ENCODE measurements at regions not wholly inside any gene's neighbourhood (a gene's known extent, or its start where the extent isn't known, plus 50 kb on each side); places are given as distances from the start of the nearest gene placed in this dataset.

DNA sequence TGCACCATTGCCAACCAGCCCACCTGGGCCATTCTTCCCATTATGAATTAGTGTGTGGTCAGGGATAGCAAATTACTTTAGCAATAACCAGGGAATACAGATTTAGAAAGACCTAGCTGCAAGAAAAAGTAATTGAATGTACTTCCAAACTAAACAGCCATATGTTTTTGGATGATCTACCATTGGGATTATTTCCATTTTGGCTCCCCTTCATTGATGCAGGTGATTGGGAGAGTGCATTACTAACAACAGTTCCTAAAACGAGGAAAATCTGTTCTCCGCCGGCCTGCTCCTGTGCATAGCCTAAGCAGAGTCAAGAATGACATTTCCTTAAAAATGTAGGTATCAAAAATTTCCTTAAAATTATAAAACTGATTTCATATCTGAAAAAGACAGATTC, 58.5 kb downstream of the MAIP1 start:
- no peak for DNase-seq (ENCODE audit: low read depth)
- Histone ChIP-seq H3K9ac (ENCODE audit: low read length) (no peak overlapping the region), H3K4me1 (ENCODE audit: control insufficient read depth, insufficient read depth, low read length) (no peaks in the 10 kb centered on the region), H3K36me3 (ENCODE audit: control insufficient read depth, insufficient read depth, low read length, severe bottlenecking) (no peaks in the 10 kb centered on the region), H3K27me3 (replicated peaks; ENCODE audit: control insufficient read depth, insufficient read depth, low read length) (no peaks in the 10 kb centered on the region), H3K9me3 (ENCODE audit: control insufficient read depth, low read length) (peaks cover 4% of the 10 kb centered on the region), H3K4me3 (ENCODE audit: low read length) (no peak overlapping the region)

DNA sequence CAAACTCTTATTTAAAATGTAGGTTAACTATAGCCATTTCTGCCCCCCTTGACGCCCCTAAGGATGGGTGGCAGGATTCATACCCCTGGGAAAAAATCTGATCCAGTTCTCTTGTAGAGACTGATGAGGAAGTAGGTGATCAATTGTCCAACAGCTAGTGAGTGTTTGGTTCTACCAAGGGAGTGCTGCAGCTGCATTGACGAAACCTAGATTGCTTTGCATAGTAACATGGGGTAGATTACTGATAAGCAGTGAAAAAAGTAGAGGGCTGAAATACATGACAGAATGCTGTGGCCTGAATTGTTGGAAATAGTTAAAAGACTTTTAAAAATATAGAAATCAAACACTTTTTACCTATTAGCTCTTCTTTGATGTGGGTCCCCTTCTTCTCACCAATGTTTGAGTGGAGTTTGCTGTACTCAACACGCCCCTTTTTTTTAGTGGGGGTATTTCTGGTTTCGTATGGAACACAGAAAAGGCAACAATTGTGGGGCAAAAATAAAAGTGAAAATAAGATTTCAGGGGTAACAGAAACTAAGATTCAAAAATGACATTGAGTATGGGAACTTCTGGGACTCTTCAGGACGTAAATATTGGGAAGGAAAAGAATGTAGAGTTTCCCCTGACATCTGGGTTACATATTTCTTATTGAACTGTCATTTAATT, 66.2 kb downstream of the MAIP1 start:
- Histone ChIP-seq H3K9me3 (ENCODE audit: control insufficient read depth, low read length) (peaks cover 5% of the 10 kb centered on the region), H3K36me3 (ENCODE audit: control insufficient read depth, insufficient read depth, low read length, severe bottlenecking) (no peaks in the 10 kb centered on the region), H3K27me3 (replicated peaks; ENCODE audit: control insufficient read depth, insufficient read depth, low read length) (no peaks in the 10 kb centered on the region), H3K4me1 (ENCODE audit: control insufficient read depth, insufficient read depth, low read length) (no peaks in the 10 kb centered on the region), H3K9ac (ENCODE audit: low read length) (no peak overlapping the region), H3K4me3 (ENCODE audit: low read length) (no peak overlapping the region)
- DNase-seq (ENCODE audit: low read depth) = no peak

DNA sequence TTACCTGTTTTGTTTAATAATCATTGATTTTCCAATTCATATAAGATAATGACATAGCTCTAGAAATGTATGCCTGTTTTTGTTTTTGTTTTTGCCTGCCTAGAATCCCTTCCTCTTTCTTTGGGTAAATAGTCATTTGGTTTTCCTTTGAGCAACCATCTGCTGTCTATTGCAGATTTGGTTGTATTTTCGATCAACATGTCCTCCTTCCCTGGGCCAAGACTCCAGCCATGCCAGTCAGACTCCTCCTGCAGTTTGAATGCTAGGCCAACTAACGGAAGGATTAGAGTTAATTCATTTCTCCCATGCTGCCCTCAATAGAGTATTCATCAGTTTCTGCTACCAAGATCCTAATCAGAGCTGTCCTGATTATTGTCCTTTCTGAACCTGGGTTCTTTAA, 67.1 kb downstream of the MAIP1 start:
- Histone ChIP-seq H3K4me1 (ENCODE audit: control insufficient read depth, insufficient read depth, low read length) (no peaks in the 10 kb centered on the region), H3K36me3 (ENCODE audit: control insufficient read depth, insufficient read depth, low read length, severe bottlenecking) (no peaks in the 10 kb centered on the region), H3K4me3 (ENCODE audit: low read length) (no peak overlapping the region), H3K9me3 (ENCODE audit: control insufficient read depth, low read length) (peaks cover 5% of the 10 kb centered on the region), H3K9ac (ENCODE audit: low read length) (no peak overlapping the region), H3K27me3 (replicated peaks; ENCODE audit: control insufficient read depth, insufficient read depth, low read length) (no peaks in the 10 kb centered on the region)
- no peak for DNase-seq (ENCODE audit: low read depth)

DNA sequence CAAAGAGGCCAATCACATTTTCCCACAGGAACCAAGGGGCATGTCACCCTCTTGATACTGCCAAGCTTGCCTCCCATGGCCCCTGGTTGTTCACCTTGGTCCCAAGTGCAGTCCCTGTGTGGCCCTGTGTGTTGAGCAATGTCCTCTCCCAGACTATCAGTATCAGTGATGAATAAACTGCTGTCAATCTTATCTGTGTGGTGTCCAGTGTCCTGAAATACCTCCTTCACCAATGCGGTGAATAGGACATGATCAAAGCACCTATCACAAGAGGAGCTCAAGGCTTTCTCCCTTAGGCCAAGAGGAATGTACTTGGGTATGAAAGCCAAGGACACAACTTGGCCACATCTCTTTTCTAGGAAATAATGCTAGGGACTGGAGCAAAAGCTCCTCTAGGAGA, 68.2 kb downstream of the MAIP1 start:
- no peak for DNase-seq (ENCODE audit: low read depth)
- Histone ChIP-seq H3K27me3 (replicated peaks; ENCODE audit: control insufficient read depth, insufficient read depth, low read length) (no peaks in the 10 kb centered on the region), H3K4me1 (ENCODE audit: control insufficient read depth, insufficient read depth, low read length) (no peaks in the 10 kb centered on the region), H3K9me3 (ENCODE audit: control insufficient read depth, low read length) (peaks cover 5% of the 10 kb centered on the region), H3K9ac (ENCODE audit: low read length) (no peak overlapping the region), H3K4me3 (ENCODE audit: low read length) (no peak overlapping the region), H3K36me3 (ENCODE audit: control insufficient read depth, insufficient read depth, low read length, severe bottlenecking) (no peaks in the 10 kb centered on the region)

DNA sequence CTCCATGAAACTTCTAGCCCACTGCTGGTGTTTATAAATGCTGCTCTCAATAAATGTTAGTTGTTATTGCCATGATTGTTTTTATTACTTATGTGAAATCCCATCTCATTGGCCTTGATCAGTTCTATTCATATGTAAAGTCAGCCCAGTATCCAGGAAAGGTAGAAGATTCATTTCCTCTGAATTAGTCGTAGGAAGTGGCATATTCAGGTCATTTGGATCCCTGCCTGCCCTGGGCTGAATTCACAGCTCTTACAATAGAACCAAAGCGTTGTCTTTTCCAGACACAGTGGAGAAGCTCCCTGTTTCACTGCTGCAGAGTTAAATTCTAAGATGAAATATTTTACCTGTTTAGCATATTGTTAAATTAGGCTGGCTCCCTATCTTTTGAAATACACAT, 70.3 kb downstream of the MAIP1 start:
- H3K36me3 ChIP-seq (ENCODE audit: control insufficient read depth, insufficient read depth, low read length, severe bottlenecking) = no peaks in the 10 kb centered on the region
- no peaks in the 10 kb centered on the region for H3K4me1 ChIP-seq (ENCODE audit: control insufficient read depth, insufficient read depth, low read length)
- H3K9ac ChIP-seq (ENCODE audit: low read length) = no peak overlapping the region
- no peaks in the 10 kb centered on the region for H3K27me3 ChIP-seq (replicated peaks; ENCODE audit: control insufficient read depth, insufficient read depth, low read length)
- DNase-seq (ENCODE audit: low read depth) = no peak
- H3K9me3 ChIP-seq (ENCODE audit: control insufficient read depth, low read length) = no peaks in the 10 kb centered on the region
- no peak overlapping the region for H3K4me3 ChIP-seq (ENCODE audit: low read length)

DNA sequence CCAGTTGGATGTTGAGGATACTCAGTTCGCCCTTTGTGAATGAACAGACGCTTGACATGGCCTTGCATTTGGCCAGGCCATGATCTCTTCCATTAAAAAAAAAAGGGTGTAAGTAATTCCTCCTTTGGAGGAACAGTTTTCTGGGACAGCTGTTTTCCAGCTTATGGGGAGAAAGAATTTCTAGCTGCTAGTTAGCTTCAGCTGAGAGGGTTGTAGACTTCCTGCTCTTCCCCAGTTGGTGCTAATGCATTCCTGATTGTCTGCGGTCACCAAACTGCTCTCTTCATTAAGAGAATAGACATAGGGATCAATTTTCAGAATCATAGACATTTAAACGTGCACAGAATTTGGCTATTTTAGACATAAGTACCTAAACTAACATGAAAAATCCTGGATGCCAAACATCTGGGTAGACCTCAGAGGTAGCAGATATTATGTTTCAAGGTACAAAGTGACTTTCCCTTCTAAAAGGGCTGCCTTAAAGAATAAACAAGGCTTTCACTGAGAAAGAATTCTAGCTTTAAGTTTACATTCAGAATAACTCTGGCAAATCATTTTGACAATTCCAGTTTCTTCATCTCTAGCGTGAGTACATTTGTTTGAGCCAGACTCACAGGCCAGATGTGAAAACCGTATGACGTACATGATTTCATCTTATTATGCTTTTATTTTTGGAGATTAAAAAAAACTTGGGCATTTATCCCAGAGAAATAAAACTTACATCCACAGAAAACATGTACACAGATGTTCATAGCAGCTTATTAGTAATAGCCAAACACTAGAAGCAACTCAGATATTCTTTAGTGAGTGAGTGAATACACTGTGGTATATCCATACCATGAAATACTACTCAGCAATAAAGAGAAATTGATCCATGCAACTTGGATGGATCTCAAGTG, 71.2 kb downstream of the MAIP1 start:
- no peaks in the 10 kb centered on the region for H3K27me3 ChIP-seq (replicated peaks; ENCODE audit: control insufficient read depth, insufficient read depth, low read length)
- peak; percentile 31 for DNase-seq (ENCODE audit: low read depth)
- no peak overlapping the region for H3K4me3 ChIP-seq (ENCODE audit: low read length)
- no peaks in the 10 kb centered on the region for H3K36me3 ChIP-seq (ENCODE audit: control insufficient read depth, insufficient read depth, low read length, severe bottlenecking)
- no peaks in the 10 kb centered on the region for H3K4me1 ChIP-seq (ENCODE audit: control insufficient read depth, insufficient read depth, low read length)
- H3K9me3 ChIP-seq (ENCODE audit: control insufficient read depth, low read length) = no peaks in the 10 kb centered on the region
- H3K9ac ChIP-seq (ENCODE audit: low read length) = no peak overlapping the region

DNA sequence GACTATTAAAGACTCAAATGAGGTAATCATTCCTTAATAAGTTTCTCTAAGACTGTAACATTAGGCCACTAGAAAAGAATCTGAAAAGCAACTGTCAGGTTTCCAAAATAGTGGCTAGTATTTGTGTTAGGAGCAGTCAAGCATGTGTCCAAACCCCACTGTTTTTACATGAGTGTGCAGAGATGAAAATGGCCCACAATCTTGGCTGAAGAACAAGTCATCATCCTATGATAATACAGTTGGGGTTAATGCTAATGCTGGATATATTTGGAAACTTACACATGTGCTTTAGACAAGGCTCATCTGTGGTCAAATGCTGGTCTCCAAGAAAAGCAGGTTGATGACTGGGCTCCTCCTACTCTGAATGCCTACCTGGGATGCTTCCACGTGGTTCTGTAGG, 73.6 kb downstream of the MAIP1 start:
- Histone ChIP-seq H3K36me3 (ENCODE audit: control insufficient read depth, insufficient read depth, low read length, severe bottlenecking) (no peaks in the 10 kb centered on the region), H3K9ac (ENCODE audit: low read length) (no peak overlapping the region), H3K9me3 (ENCODE audit: control insufficient read depth, low read length) (no peaks in the 10 kb centered on the region), H3K4me1 (ENCODE audit: control insufficient read depth, insufficient read depth, low read length) (no peaks in the 10 kb centered on the region), H3K4me3 (ENCODE audit: low read length) (no peak overlapping the region), H3K27me3 (replicated peaks; ENCODE audit: control insufficient read depth, insufficient read depth, low read length) (no peaks in the 10 kb centered on the region)
- DNase-seq (ENCODE audit: low read depth) = no peak

DNA sequence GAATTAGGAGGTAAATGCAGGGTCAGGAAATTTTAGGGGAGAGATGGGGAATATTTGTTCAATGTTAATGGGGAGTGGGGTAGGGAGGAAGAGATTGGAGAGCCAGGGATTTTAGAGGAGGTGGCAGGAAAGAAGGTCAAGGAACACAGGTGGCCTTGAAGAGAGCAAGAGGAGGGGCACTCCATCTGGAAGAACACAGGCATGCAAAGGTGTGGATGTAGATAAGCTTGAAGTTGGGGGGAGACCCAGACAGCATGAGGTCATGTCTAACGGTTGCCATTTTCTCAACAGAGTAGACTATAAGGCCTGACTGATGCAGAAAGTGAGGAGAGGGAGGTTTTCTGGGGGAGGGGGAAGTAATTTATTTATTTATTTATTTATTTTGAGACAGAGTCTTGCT, 77.5 kb downstream of the MAIP1 start:
- H3K4me3 ChIP-seq (ENCODE audit: low read length) = no peak overlapping the region
- H3K36me3 ChIP-seq (ENCODE audit: control insufficient read depth, insufficient read depth, low read length, severe bottlenecking) = no peaks in the 10 kb centered on the region
- no peaks in the 10 kb centered on the region for H3K9me3 ChIP-seq (ENCODE audit: control insufficient read depth, low read length)
- no peak overlapping the region for H3K9ac ChIP-seq (ENCODE audit: low read length)
- H3K4me1 ChIP-seq (ENCODE audit: control insufficient read depth, insufficient read depth, low read length) = no peaks in the 10 kb centered on the region
- DNase-seq (ENCODE audit: low read depth) = no peak
- H3K27me3 ChIP-seq (replicated peaks; ENCODE audit: control insufficient read depth, insufficient read depth, low read length) = no peaks in the 10 kb centered on the region

DNA sequence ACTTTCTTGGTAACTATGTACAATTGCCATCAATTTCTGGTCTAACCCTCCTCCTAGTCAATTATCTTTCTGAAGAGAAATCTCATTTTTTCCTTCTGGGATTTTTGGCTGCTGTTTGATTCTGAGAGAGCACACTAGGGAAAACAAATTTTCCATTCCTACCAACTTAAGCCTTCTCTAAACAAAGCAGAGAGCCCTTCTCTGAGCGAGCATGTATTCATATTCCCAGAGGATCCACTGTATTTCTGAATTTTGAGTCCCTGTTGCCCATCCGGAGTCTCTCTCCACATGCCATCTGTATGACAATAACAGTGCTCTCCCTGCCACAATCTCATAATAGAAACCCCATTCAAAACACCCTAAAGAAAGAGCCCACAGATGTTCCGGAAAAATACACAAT, 78.5 kb downstream of the MAIP1 start:
- Histone ChIP-seq H3K9ac (ENCODE audit: low read length) (no peak overlapping the region), H3K27me3 (replicated peaks; ENCODE audit: control insufficient read depth, insufficient read depth, low read length) (no peaks in the 10 kb centered on the region), H3K9me3 (ENCODE audit: control insufficient read depth, low read length) (no peaks in the 10 kb centered on the region), H3K4me3 (ENCODE audit: low read length) (no peak overlapping the region), H3K36me3 (ENCODE audit: control insufficient read depth, insufficient read depth, low read length, severe bottlenecking) (no peaks in the 10 kb centered on the region), H3K4me1 (ENCODE audit: control insufficient read depth, insufficient read depth, low read length) (no peaks in the 10 kb centered on the region)
- DNase-seq (ENCODE audit: low read depth) = no peak

DNA sequence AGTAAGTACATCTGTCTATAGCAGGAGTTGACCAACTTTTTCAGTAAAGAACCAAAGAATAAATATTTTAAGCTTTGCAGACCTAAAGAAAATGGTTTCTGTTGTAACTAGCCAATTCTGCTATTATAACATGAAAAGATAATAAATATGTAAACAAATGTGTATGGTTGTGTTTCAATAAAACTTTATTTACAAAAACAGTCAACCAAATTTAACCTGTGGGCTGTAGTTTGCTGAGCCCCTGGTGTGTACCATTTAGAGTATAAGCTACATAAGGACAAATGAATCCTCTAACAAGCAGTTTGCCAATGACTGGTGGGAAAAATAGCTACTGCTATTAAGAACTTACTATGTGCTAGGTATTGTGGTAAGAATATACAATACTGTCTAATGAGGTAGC, 79.4 kb downstream of the MAIP1 start:
- Histone ChIP-seq H3K9me3 (ENCODE audit: control insufficient read depth, low read length) (no peaks in the 10 kb centered on the region), H3K4me1 (ENCODE audit: control insufficient read depth, insufficient read depth, low read length) (peaks cover 4% of the 10 kb centered on the region), H3K27me3 (replicated peaks; ENCODE audit: control insufficient read depth, insufficient read depth, low read length) (no peaks in the 10 kb centered on the region), H3K36me3 (ENCODE audit: control insufficient read depth, insufficient read depth, low read length, severe bottlenecking) (no peaks in the 10 kb centered on the region), H3K4me3 (ENCODE audit: low read length) (no peak overlapping the region), H3K9ac (ENCODE audit: low read length) (no peak overlapping the region)
- no peak for DNase-seq (ENCODE audit: low read depth)

DNA sequence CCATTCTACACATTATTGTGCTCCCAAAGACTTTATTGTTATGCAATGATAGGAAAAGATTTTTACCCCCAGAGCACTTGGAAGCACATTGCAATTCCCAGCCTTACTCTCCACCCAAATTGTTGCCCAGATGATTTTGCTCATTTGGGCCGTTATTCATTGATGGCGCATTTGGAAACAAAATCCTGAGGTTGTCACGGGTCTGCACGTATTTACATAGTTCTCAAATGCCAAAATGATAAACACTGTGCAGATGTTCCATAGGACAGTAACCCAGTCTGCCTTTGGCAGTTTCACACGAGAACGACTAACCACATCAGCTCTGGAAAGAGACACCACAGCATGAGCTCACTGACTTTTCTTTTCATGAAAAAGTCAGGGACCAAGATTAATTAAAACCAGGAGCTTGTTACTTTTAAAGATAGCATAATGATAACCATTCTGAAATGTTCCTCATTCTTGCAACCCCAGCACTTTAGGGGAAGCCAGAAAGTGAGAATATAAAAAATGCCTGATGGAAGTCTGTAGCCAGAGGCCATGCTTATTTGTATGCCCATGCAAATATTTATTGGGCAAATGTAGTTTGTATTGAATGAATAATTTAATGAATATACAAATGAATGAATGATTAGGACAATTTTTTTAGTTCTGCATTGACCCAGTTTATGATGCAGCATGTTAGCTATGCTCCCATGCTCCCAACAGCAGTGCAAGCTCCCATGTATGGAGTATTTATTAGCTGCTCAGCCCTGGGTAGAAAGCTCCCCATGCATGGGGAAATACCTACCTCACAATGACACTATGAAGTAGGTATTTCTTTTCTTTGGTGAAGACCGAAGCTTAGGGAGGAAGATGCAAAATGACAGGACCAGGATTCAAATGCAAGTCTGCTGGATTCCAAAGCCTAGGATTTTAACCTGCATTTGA, 84.6 kb downstream of the MAIP1 start:
- peaks cover 13% of the 10 kb centered on the region for H3K4me1 ChIP-seq (ENCODE audit: control insufficient read depth, insufficient read depth, low read length)
- no peak overlapping the region for H3K9ac ChIP-seq (ENCODE audit: low read length)
- H3K4me3 ChIP-seq (ENCODE audit: low read length) = no peak overlapping the region
- no peaks in the 10 kb centered on the region for H3K36me3 ChIP-seq (ENCODE audit: control insufficient read depth, insufficient read depth, low read length, severe bottlenecking)
- H3K9me3 ChIP-seq (ENCODE audit: control insufficient read depth, low read length) = no peaks in the 10 kb centered on the region
- no peaks in the 10 kb centered on the region for H3K27me3 ChIP-seq (replicated peaks; ENCODE audit: control insufficient read depth, insufficient read depth, low read length)
- DNase-seq (ENCODE audit: low read depth) = peak; percentile 94
